ENCODE measurements at regions not wholly inside any gene's neighbourhood (a gene's known extent, or its start where the extent isn't known, plus 50 kb on each side); places are given as distances from the start of the nearest gene placed in this dataset.

DNA sequence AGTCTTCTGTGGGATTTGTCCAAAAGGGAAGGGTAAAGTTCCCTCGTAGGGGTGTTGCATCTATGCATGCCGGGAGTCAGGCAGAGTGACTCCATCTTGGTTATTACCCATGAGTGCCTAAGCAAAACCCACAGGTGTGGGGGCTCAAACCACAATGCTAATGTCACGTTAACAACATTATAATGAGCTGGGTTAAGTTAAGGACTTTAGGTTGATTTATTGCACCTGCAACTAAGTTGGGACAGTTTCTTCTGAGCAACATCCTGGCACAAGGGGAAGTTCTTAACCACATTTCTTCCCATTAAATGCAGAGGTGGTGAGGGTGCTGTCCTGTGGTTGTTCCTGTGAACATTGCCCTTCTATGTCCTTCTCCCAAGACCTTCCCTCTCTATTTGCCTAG is 1596.8 kb upstream of the SLC39A10 start:
- DNase-seq (ENCODE audit: low spot score), result no peak
- no peak overlapping the region for H3K4me3 Mint-ChIP-seq
- no peaks in the 10 kb centered on the region for H3K4me1 Mint-ChIP-seq
- no peak overlapping the region for H3K27ac Mint-ChIP-seq
- ATAC-seq, result no peak
- peaks cover 9% of the 10 kb centered on the region for H3K9me3 Mint-ChIP-seq
- ChIA-PET CTCF (no interaction called here), POLR2A (no interaction called here)
- H3K27me3 Mint-ChIP-seq (ENCODE audit: low read depth), result no peaks in the 10 kb centered on the region
- TF ChIP-seq, protein P1, sequence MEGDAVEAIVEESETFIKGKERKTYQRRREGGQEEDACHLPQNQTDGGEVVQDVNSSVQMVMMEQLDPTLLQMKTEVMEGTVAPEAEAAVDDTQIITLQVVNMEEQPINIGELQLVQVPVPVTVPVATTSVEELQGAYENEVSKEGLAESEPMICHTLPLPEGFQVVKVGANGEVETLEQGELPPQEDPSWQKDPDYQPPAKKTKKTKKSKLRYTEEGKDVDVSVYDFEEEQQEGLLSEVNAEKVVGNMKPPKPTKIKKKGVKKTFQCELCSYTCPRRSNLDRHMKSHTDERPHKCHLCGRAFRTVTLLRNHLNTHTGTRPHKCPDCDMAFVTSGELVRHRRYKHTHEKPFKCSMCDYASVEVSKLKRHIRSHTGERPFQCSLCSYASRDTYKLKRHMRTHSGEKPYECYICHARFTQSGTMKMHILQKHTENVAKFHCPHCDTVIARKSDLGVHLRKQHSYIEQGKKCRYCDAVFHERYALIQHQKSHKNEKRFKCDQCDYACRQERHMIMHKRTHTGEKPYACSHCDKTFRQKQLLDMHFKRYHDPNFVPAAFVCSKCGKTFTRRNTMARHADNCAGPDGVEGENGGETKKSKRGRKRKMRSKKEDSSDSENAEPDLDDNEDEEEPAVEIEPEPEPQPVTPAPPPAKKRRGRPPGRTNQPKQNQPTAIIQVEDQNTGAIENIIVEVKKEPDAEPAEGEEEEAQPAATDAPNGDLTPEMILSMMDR (IDR thresholded peaks at IDR 0.05), result no peak
- TF ChIP-seq FOXP1 (CRISPR knock-in tag; IDR thresholded peaks at IDR 0.05; ENCODE audit: borderline replicate concordance) (no peak), ETV6 (CRISPR knock-in tag; IDR thresholded peaks at IDR 0.05) (no peak), NFYB (CRISPR knock-in tag; conservative IDR thresholded peaks at IDR 0.05; ENCODE audit: low read depth) (no peak), NFATC4 (CRISPR knock-in tag; IDR thresholded peaks at IDR 0.05) (no peak), NR2C2 (CRISPR knock-in tag; IDR thresholded peaks at IDR 0.05) (no peak), MXD4 (CRISPR knock-in tag; IDR thresholded peaks at IDR 0.05; ENCODE audit: borderline replicate concordance) (no peak), JAZF1 (CRISPR knock-in tag; IDR thresholded peaks at IDR 0.05) (no peak)
- TF ChIP-seq, protein P2, sequence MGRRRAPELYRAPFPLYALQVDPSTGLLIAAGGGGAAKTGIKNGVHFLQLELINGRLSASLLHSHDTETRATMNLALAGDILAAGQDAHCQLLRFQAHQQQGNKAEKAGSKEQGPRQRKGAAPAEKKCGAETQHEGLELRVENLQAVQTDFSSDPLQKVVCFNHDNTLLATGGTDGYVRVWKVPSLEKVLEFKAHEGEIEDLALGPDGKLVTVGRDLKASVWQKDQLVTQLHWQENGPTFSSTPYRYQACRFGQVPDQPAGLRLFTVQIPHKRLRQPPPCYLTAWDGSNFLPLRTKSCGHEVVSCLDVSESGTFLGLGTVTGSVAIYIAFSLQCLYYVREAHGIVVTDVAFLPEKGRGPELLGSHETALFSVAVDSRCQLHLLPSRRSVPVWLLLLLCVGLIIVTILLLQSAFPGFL (CRISPR knock-in tag; IDR thresholded peaks at IDR 0.05; ENCODE audit: borderline replicate concordance), result no peak
- TF ChIP-seq, protein P3, sequence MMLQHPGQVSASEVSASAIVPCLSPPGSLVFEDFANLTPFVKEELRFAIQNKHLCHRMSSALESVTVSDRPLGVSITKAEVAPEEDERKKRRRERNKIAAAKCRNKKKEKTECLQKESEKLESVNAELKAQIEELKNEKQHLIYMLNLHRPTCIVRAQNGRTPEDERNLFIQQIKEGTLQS (CRISPR knock-in tag; conservative IDR thresholded peaks at IDR 0.05), result no peak
- H3K36me3 Mint-ChIP-seq, result 0 out of 2 replicates have a peak, but pooled peaks cover 4% of the 10 kb centered on the region

DNA sequence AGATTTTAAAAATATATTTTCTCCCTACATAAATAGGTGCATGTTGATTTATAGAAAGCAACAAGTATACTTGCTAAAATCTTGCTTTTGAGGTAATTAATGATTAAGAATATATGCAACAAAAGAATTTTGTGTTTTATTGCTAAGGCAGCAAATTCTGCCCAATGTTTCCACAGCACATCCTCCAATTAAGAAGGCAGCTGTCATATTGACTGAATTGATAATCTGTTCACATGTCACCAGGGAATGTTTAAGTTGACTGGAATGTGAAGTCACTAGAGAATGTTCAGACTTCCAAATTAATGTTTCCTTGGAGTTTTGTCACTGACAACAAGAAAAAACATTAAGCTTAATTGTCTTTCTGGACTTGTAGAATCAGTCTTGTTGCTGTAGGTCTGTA is 1602.7 kb upstream of the SLC39A10 start:
- ATAC-seq, result no peak
- Mint-ChIP-seq H3K27ac (no peak overlapping the region), H3K4me1 (no peaks in the 10 kb centered on the region), H3K4me3 (no peak overlapping the region), H3K27me3 (ENCODE audit: low read depth) (no peaks in the 10 kb centered on the region), H3K36me3 (no peaks in the 10 kb centered on the region; the same call in 1 of the 2 replicates), H3K9me3 (peaks cover 9% of the 10 kb centered on the region; the same call in 1 of the 2 replicates)
- TF ChIP-seq, protein P1 (IDR thresholded peaks at IDR 0.05), result no peak
- no peak for TF ChIP-seq SMAD3 (CRISPR knock-in tag; IDR thresholded peaks at IDR 0.05; ENCODE audit: borderline replicate concordance)
- no peak for TF ChIP-seq SMAD4 (CRISPR knock-in tag; IDR thresholded peaks at IDR 0.05)
- TF ChIP-seq, protein P4, sequence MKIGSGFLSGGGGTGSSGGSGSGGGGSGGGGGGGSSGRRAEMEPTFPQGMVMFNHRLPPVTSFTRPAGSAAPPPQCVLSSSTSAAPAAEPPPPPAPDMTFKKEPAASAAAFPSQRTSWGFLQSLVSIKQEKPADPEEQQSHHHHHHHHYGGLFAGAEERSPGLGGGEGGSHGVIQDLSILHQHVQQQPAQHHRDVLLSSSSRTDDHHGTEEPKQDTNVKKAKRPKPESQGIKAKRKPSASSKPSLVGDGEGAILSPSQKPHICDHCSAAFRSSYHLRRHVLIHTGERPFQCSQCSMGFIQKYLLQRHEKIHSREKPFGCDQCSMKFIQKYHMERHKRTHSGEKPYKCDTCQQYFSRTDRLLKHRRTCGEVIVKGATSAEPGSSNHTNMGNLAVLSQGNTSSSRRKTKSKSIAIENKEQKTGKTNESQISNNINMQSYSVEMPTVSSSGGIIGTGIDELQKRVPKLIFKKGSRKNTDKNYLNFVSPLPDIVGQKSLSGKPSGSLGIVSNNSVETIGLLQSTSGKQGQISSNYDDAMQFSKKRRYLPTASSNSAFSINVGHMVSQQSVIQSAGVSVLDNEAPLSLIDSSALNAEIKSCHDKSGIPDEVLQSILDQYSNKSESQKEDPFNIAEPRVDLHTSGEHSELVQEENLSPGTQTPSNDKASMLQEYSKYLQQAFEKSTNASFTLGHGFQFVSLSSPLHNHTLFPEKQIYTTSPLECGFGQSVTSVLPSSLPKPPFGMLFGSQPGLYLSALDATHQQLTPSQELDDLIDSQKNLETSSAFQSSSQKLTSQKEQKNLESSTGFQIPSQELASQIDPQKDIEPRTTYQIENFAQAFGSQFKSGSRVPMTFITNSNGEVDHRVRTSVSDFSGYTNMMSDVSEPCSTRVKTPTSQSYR (CRISPR knock-in tag; IDR thresholded peaks at IDR 0.05), result no peak
- TF ChIP-seq, protein P5, sequence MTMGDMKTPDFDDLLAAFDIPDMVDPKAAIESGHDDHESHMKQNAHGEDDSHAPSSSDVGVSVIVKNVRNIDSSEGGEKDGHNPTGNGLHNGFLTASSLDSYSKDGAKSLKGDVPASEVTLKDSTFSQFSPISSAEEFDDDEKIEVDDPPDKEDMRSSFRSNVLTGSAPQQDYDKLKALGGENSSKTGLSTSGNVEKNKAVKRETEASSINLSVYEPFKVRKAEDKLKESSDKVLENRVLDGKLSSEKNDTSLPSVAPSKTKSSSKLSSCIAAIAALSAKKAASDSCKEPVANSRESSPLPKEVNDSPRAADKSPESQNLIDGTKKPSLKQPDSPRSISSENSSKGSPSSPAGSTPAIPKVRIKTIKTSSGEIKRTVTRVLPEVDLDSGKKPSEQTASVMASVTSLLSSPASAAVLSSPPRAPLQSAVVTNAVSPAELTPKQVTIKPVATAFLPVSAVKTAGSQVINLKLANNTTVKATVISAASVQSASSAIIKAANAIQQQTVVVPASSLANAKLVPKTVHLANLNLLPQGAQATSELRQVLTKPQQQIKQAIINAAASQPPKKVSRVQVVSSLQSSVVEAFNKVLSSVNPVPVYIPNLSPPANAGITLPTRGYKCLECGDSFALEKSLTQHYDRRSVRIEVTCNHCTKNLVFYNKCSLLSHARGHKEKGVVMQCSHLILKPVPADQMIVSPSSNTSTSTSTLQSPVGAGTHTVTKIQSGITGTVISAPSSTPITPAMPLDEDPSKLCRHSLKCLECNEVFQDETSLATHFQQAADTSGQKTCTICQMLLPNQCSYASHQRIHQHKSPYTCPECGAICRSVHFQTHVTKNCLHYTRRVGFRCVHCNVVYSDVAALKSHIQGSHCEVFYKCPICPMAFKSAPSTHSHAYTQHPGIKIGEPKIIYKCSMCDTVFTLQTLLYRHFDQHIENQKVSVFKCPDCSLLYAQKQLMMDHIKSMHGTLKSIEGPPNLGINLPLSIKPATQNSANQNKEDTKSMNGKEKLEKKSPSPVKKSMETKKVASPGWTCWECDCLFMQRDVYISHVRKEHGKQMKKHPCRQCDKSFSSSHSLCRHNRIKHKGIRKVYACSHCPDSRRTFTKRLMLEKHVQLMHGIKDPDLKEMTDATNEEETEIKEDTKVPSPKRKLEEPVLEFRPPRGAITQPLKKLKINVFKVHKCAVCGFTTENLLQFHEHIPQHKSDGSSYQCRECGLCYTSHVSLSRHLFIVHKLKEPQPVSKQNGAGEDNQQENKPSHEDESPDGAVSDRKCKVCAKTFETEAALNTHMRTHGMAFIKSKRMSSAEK (CRISPR knock-in tag; IDR thresholded peaks at IDR 0.05; ENCODE audit: borderline replicate concordance), result no peak
- TF ChIP-seq HMGA2 (CRISPR knock-in tag; IDR thresholded peaks at IDR 0.05), result no peak
- no peak for TF ChIP-seq NFE2L1 (CRISPR knock-in tag; IDR thresholded peaks at IDR 0.05)
- TF ChIP-seq EMX1 (CRISPR knock-in tag; IDR thresholded peaks at IDR 0.05), result no peak
- TF ChIP-seq ZNF416 (CRISPR knock-in tag; IDR thresholded peaks at IDR 0.05), result no peak
- ChIA-PET CTCF (no interaction called here), POLR2A (no interaction called here)
- DNase-seq (ENCODE audit: low spot score), result no peak

All from WTC11 (cell line).